B cell (primary cell): ENCODE measurements at regions not wholly inside any gene's neighbourhood (a gene's known extent, or its start where the extent isn't known, plus 50 kb on each side); places are given as distances from the start of the nearest gene placed in this dataset.

Experiments used
- ATAC-seq: fragments of 200-7000 bp; cut with Tn5 transposase; one replicate; pipeline ENCODE4 v1.10.0; 2021; ENCODE audit warnings: low read depth, mild to moderate bottlenecking, moderate number of reproducible peaks, moderate library complexity
- CTCF ChIA-PET: fragments of 350-600 bp; sonication (Branson Sonifier 250); formaldehyde crosslinking; loops from one replicate; lab custom pipeline; 2021; ENCODE audit warnings: antibody characterized with exemption, inconsistent platforms; lab: Charles Lee
- POLR2A ChIA-PET: fragments of 350-600 bp; sonication (Branson Sonifier 250); formaldehyde crosslinking; loops from one replicate; lab custom pipeline; 2021; ENCODE audit warnings: antibody characterized with exemption; lab: Charles Lee
- DNase-seq: peaks from one replicate; pipeline ENCODE4 v3.0.0; 2013
- H2AFZ ChIP-seq: 2 replicates; pipeline ENCODE4 v1.6.1; 2012; ENCODE audit warnings: mild to moderate bottlenecking, low read depth, low read length; ENCODE audit not compliant: insufficient read depth, poor library complexity, severe bottlenecking
- H3K27ac ChIP-seq, 2 donors: 1 replicate in 1 of 2; 2 replicates in 1 of 2; pipeline ENCODE4 v1.5.1; 2012 to 2013; ENCODE audit warnings: low read length in 2 of 2, mild to moderate bottlenecking in 2 of 2, moderate library complexity in 1 of 2
- H3K27me3 ChIP-seq, 4 experiments: fragments of 200-600 bp in 1 of 4; sonication (generic) in 1 of 4; replicated peaks in 1 of 4; 1 replicate in 2 of 4; 2 replicates in 2 of 4; pipeline versions ENCODE4 v1.6.1 to v1.7.0; 2013 to 2016; ENCODE audit warnings: low read length in 3 of 4, mild to moderate bottlenecking in 2 of 4, mixed read lengths in 1 of 4, moderate library complexity in 1 of 4; ENCODE audit not compliant: insufficient read depth in 4 of 4, control insufficient read depth in 3 of 4; ENCODE audit errors: control extremely low read depth in 1 of 4
- H3K36me3 ChIP-seq, 2 experiments: replicated peaks in 1 of 2; 1 replicate in 1 of 2; 2 replicates in 1 of 2; pipeline versions ENCODE4 v1.6.1 to v1.7.1; 2013; ENCODE audit warnings: low read length in 1 of 2; ENCODE audit not compliant: insufficient read depth in 2 of 2, control insufficient read depth in 1 of 2; ENCODE audit errors: control extremely low read depth in 1 of 2, extremely low read depth in 1 of 2
- H3K4me1 ChIP-seq, 2 donors: fragments of 200-600 bp in 1 of 2; sonication (generic) in 1 of 2; 1 replicate in 1 of 2; 2 replicates in 1 of 2; pipeline versions ENCODE4 v1.5.1 to v1.6.1; 2013 to 2017; ENCODE audit warnings: low read length in 2 of 2; ENCODE audit not compliant: control insufficient read depth in 2 of 2, insufficient read depth in 2 of 2
- H3K4me2 ChIP-seq: replicated peaks from 2 replicates; pipeline ENCODE3; 2012; ENCODE audit warnings: mild to moderate bottlenecking, low read depth, low read length; ENCODE audit not compliant: poor library complexity, severe bottlenecking
- H3K4me3 ChIP-seq, 5 experiments: fragments of 200-600 bp in 1 of 5; sonication (generic) in 1 of 5; 1 replicate in 3 of 5; 2 replicates in 2 of 5; pipeline versions ENCODE4 v1.5.1 to v1.7.0; 2011 to 2016; ENCODE audit warnings: low read length in 4 of 5, mild to moderate bottlenecking in 4 of 5, low read depth in 2 of 5, control low read depth in 1 of 5, moderate library complexity in 1 of 5; ENCODE audit not compliant: insufficient read depth in 1 of 5; ENCODE audit errors: control extremely low read depth in 1 of 5, extremely low read depth in 1 of 5
- H3K79me2 ChIP-seq: fragments of 200-600 bp; sonication (generic); one replicate; pipeline ENCODE4 v1.6.0; 2016; ENCODE audit warnings: low read length; ENCODE audit not compliant: control insufficient read depth, insufficient read depth
- H3K9ac ChIP-seq: fragments of 200-600 bp; sonication (generic); 2 replicates; pipeline ENCODE4 v1.6.1; 2017; ENCODE audit warnings: mild to moderate bottlenecking, low read length, moderate library complexity
- H3K9me3 ChIP-seq, 3 donors: one replicate each; pipeline versions ENCODE4 v1.6.1 to v1.7.1; 2013; ENCODE audit warnings: low read length in 2 of 3; ENCODE audit not compliant: control insufficient read depth in 2 of 3, insufficient read depth in 1 of 3; ENCODE audit errors: control extremely low read depth in 1 of 3
- H4K20me1 ChIP-seq: 2 replicates; pipeline ENCODE4 v1.6.0; 2012; ENCODE audit warnings: mild to moderate bottlenecking, low read length; ENCODE audit not compliant: insufficient read depth, control insufficient read depth, poor library complexity, severe bottlenecking
- H3K27ac Mint-ChIP-seq: one replicate; pipeline ENCODE4 v1.8.0; 2021; ENCODE audit warnings: mixed read lengths
- H3K27me3 Mint-ChIP-seq: one replicate; pipeline ENCODE4 v1.8.0; 2021; ENCODE audit warnings: mixed read lengths
- H3K4me1 Mint-ChIP-seq: one replicate; pipeline ENCODE4 v1.8.0; 2021; ENCODE audit warnings: mixed read lengths
- H3K4me3 Mint-ChIP-seq: one replicate; pipeline ENCODE4 v1.8.0; 2021; ENCODE audit warnings: mixed read lengths
- H3K9me3 Mint-ChIP-seq: one replicate; pipeline ENCODE4 v1.8.0; 2022; ENCODE audit warnings: mixed read lengths; ENCODE audit not compliant: insufficient read depth
- EZH2 ChIP-seq: IDR thresholded peaks from 2 replicates; pipeline ENCODE4 v1.6.1; 2012; ENCODE audit warnings: borderline replicate concordance, low read depth, mild to moderate bottlenecking, moderate library complexity, low read length; ENCODE audit not compliant: insufficient read depth, poor library complexity, severe bottlenecking
- WGBS: methylation state at CpG from one replicate; pipeline ENCODE4 v1.1.5; 2013; ENCODE audit warnings: missing lambda C conversion rate; ENCODE audit not compliant: insufficient coverage; 5-methylcytosine and 5-hydroxymethylcytosine counted together
- intact Hi-C: fragments of 100-400 bp; cut with micrococcal nuclease; formaldehyde crosslinking; loops from one replicate; pipeline ENCODE4 v1.10.0; 2022
- TF ChIP-seq, protein P1 (sequence below): fragments of 200-600 bp; IDR thresholded peaks from one replicate; pipeline ENCODE4 v1.8.0; 2022; ENCODE audit warnings: antibody characterized with exemption, mild to moderate bottlenecking

GRCh38 chr4:20196476-20196875, 55.2 kb upstream of the SLIT2 start:
- WGBS = 90% methylated on average over 4 of the region's 4 CpGs
- no peaks in the 10 kb centered on the region for H3K4me1 ChIP-seq
- H3K9ac ChIP-seq = no peak overlapping the region
- no peaks in the 10 kb centered on the region for H3K27me3 Mint-ChIP-seq
- DNase-seq (no peak), ATAC-seq (no peak)
- H3K79me2 ChIP-seq = no peaks in the 10 kb centered on the region
- no peaks in the 10 kb centered on the region for H3K36me3 ChIP-seq
- no peak overlapping the region for H3K27ac ChIP-seq
- H4K20me1 ChIP-seq = no peaks in the 10 kb centered on the region
- ChIA-PET POLR2A (no interaction called here), CTCF (no interaction called here)
- no peaks in the 10 kb centered on the region for H3K9me3 ChIP-seq
- intact Hi-C loops = no loop called here
- no peak overlapping the region for H3K4me3 ChIP-seq
- no peak overlapping the region for H2AFZ ChIP-seq
- no peaks in the 10 kb centered on the region for H3K9me3 Mint-ChIP-seq
- no peak overlapping the region for H3K4me3 Mint-ChIP-seq
- H3K27ac Mint-ChIP-seq = no peak overlapping the region
- no peak overlapping the region for H3K4me2 ChIP-seq
- H3K4me1 Mint-ChIP-seq = no peaks in the 10 kb centered on the region
- no peak for TF ChIP-seq EZH2
- TF ChIP-seq, protein P1, sequence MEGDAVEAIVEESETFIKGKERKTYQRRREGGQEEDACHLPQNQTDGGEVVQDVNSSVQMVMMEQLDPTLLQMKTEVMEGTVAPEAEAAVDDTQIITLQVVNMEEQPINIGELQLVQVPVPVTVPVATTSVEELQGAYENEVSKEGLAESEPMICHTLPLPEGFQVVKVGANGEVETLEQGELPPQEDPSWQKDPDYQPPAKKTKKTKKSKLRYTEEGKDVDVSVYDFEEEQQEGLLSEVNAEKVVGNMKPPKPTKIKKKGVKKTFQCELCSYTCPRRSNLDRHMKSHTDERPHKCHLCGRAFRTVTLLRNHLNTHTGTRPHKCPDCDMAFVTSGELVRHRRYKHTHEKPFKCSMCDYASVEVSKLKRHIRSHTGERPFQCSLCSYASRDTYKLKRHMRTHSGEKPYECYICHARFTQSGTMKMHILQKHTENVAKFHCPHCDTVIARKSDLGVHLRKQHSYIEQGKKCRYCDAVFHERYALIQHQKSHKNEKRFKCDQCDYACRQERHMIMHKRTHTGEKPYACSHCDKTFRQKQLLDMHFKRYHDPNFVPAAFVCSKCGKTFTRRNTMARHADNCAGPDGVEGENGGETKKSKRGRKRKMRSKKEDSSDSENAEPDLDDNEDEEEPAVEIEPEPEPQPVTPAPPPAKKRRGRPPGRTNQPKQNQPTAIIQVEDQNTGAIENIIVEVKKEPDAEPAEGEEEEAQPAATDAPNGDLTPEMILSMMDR = no peak
- H3K27me3 ChIP-seq = no peaks in the 10 kb centered on the region

DNA sequence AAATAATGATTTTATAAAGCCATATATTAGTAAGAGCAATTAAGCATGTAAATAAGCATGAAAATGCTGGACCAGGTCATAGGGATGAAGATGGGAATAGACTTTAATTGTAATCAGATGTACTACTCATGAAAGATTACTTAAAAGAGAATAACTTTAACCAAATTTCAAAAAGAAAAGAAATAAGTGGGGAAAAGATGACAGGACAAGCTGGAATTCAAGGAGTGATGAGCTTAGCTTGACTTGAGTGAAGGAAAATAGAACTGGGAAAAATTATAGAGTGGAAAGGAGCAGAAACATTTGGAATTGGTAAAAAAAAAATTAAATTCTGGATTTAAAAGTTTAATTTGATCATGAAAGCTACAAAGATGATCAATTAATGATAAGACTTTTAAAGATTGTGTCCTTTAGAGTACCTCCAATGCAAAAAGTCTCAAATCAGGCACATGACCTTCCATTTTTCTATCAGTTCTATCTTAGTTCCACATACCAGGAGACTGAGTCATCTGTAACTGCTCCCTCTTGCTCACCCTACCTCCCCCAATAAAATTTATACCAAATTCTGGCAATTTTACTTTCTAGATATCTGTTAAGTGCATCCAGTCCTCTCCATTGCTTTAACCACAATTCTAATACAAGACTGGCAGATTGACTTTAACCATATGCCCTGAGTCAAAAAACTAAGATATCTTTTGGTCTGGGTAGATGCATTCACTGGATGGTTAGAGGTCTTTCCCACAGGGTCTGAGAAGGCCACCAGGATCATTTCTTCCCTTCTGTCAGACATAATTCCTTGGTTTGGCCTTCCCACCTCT, 56.4 kb upstream of the SLIT2 start:
- Histone ChIP-seq H3K4me3 (no peak overlapping the region), H3K27me3 (no peaks in the 10 kb centered on the region), H3K4me1 (no peaks in the 10 kb centered on the region), H3K27ac (no peak overlapping the region), H4K20me1 (no peaks in the 10 kb centered on the region), H3K79me2 (no peaks in the 10 kb centered on the region), H2AFZ (no peak overlapping the region), H3K9ac (no peak overlapping the region), H3K36me3 (no peaks in the 10 kb centered on the region), H3K9me3 (peaks cover 0 to 6% (median 0%) of the 10 kb centered on the region in 3 donors), H3K4me2 (no peak overlapping the region)
- Mint-ChIP-seq H3K4me3 (no peak overlapping the region), H3K9me3 (no peaks in the 10 kb centered on the region), H3K4me1 (no peaks in the 10 kb centered on the region), H3K27me3 (no peaks in the 10 kb centered on the region), H3K27ac (no peak overlapping the region)
- ChIA-PET POLR2A (no interaction called here), CTCF (no interaction called here)
- intact Hi-C loops = no loop called here
- no peak for TF ChIP-seq EZH2
- TF ChIP-seq, protein P1 = no peak
- ATAC-seq (no peak), DNase-seq (no peak)
